HG03520 (cell line): ENCODE measurements at regions not wholly inside any gene's neighbourhood (a gene's known extent, or its start where the extent isn't known, plus 50 kb on each side); places are given as distances from the start of the nearest gene placed in this dataset.

Experiments
- ATAC-seq: cut with Tn5 transposase; IDR thresholded peaks from one replicate; pipeline ENCODE4 v1.9.1; 2021; ENCODE audit warnings: mild to moderate bottlenecking, moderate library complexity; ENCODE audit not compliant: unreplicated experiment

DNA sequence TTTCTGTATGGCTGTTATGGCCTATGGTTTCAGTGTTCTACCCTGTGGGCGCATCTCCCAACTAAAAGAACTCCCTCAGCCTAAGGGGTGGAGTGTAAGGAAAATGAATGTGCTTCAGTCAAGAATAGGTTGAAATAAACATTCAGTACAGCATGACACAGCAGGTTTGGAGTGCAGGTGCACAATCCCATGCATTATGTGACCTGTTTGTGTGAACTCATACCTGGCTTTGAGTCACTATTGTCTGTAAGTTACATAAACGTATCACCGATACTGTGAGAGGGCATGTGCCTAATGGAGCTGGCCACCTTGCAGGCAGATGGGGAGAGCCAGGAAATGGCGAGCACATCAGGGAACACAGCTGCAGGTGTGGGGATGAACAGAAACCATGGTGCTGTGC, 216.0 kb downstream of the DSEL start:
- ATAC-seq, result no peak

DNA sequence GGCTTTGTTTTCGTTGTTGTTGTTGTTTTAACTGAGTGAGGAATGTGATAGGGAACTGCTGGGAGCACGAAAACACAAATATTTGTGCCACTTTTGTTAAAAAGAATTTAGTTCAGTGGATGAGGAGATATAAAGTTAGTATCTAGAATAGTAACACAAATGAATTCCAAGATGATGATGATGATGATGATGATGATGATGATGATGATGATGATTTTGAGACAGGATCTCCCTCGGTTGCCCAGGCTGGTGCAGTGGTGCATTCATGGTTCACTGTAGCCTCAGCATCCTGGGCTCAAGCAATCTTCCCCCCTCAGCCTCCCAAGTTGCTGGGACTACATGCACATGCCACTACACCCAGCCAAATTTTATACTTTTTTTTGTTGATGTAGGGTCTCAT, 223.7 kb downstream of the DSEL start:
- no peak for ATAC-seq

DNA sequence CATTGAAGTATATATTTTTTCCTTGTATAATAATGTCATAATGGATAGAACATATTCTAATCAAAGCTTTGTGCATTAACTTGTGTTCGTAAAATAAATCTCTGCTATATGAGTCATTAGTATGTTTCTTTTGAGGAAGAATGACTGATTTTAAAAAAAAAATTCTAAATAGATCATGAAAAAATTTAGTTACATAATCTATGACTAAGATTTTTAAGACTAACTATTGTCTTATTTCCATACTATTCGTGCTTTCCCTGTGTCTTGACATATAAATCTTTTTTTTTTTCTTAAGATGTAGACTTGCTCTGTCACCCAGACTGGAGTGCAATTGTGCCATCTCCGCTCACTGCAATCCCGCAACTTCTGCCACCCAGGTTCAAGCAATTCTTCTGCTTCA, 226.1 kb downstream of the DSEL start:
- no peak for ATAC-seq

DNA sequence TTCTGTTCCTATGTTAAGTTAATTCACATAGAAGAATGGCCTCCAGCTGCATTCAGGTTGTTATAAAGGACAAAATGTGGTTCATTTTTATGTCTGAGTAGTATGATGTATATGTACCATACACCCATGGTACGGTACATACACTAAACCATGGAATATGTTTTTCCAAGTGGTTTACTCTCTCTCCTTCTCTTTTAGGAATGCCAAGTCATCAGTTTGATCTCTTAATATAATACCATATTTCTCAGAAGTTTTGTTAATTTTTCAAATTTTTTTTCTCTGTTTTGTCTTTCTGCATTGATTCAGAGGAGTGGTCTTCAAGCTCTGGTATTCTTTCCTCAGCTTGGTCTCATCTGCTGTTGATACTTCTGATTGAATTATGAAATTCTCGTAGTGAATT, 230.9 kb downstream of the DSEL start:
- ATAC-seq, result no peak

DNA sequence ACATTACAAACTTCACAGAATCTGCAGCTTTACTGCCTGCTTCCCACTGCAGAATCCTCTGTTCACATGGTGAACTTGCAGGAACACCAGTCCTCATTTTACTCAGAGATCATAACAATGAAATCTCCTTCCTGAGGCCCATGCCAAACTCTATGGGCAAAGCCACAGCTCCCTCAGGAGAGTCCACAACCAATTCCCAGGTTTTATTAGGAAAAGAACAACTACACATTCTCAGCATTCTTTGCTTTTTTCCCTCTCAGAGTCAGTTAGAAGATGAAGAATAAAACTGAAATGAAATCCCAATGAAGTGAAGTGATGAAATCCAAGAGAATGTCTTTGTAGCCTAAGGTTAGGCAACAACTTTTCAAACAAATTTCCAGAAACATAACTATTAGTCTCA, 233.7 kb downstream of the DSEL start:
- ATAC-seq, result no peak

DNA sequence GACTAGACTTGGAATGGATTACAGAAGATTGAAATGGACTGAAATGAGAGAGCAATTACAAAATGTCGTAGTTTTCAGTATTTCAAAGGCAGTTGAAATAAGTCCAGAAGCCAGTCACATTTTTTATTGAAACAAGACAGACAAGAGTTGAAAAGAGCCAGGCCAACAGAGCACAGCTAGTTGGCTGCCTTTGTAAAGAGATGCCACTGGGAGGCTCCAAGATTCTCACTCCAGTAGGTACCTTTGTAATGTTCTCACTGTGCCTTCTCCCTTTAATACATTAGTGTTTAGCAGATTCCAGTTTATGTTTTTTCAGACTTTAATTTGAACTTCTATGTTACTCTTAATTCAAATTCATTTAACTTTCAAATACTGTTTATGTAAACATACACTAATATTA, 234.8 kb downstream of the DSEL start:
- no peak for ATAC-seq

DNA sequence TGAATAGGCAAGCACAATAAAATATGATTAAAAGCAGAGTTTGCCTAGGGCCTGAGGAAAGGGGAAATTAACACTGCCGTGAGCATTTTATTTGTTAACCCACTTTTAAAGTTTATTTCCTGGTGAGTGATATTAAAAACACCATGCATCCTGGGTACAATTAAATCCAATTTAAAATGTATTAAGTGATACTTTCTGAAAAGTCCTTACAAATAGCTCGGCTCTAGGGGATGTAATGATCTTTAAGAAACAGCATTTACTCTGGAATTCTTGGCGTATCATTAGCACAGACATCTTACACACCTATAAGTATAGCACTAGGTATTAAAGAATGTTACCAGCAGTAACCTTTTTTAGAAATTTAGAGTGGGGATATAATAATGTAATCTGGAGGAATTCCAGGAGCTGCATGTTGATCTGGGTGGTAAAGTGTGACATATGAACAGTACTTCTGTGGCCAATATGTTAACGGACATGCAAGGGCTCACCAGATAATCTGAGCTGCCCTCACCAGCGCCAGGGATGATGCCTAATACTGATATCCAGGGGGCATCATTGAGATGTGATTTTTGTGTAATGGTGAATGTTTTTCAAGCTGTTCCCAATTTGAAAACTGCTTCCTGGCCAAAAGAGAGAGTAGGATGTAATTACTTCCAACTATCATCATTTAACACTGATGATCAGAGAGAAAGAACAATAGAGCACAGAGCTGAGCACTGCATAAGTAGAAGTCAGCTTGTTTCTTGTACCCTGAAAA, 235.9 kb downstream of the DSEL start:
- no peak for ATAC-seq

DNA sequence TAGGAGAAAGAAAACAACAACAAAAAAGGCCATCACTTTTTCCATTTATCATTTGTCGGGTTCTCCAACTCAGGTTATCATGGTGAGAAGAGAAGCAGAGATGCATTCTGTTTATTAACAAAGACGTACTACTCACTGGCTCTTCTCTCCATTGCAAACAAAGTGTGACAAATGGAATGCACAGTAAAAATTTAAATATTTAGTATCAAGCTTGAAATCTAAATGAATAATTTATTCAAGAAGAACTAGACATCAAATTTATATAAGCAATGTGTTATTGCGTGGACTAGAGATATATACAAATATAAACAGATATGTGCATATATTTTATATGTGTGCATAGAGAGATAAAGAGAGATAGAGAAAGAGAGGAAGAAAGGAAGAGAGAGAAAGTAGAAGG, 236.5 kb downstream of the DSEL start:
- no peak for ATAC-seq

DNA sequence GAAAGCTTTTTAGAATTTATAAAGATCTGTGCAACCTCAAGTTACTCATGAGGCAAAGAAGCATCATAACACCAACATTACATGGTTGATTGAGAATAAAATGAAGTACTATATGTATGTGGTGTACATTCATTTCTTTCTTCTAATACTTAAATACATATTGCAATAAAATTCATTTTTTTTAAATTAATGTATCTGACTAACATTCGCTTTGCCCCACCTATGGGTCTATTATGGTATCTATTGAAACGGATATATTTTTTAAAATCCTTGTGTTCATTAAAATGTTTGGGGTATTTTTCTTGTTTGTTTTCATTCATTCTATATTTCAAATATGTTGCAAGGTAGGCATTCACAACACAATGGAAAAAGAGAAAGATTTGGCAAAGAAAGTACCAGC, 237.5 kb downstream of the DSEL start:
- ATAC-seq, result no peak

DNA sequence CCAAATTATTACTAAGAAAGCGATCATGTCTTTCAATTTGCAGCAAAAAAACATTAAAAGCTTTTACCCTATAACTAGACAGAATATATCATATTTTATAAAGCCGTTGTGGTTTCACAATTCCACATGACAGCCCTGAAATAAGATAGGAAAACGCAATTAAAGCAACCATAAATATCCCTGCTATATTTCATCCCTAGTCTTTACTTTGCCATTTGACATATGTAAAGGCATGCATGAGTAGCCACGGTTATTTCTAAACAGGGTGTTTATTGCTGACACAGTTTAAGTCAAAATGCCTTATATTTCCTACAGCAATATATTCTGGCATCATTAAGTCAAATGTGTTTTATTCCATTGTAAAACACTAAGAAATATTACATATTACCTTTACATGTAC, 239.9 kb downstream of the DSEL start:
- no peak for ATAC-seq

DNA sequence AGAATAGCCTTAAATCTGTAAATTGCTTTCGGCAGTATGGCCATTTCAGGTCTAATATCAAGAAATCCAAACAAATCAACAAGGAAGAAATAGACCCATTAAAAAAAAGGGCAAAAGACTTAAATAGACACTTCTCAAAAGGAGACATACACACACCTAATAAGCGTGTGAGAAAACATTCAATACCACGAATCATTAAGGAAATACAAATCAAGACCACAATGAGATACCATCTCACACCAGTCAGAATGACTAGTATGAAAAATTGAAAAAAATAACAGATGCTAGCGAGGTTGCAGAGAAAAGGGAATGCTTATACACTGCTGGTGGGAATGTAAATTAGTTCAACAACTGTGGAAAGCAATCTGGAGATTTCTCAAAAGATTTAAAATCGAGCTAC, 243.2 kb downstream of the DSEL start:
- ATAC-seq, result no peak

DNA sequence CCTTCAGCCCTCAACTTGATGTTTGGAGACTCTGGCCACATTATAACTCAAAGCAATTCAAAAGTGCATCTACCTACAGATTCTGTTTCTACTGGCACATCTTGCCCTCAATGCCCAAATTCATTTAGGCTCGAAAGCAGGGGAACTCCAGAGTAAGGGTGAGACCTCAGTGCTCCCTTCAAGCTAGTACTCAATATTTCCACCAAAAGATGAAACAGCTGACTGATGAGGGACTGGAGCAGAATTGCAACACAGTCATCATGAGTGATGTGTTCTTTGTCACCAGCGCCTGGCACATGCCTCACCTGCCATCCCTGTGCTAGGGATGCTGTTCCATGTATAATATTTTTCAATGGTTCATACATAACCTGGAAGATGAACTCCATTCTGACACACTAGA, 247.3 kb downstream of the DSEL start:
- ATAC-seq, result no peak

DNA sequence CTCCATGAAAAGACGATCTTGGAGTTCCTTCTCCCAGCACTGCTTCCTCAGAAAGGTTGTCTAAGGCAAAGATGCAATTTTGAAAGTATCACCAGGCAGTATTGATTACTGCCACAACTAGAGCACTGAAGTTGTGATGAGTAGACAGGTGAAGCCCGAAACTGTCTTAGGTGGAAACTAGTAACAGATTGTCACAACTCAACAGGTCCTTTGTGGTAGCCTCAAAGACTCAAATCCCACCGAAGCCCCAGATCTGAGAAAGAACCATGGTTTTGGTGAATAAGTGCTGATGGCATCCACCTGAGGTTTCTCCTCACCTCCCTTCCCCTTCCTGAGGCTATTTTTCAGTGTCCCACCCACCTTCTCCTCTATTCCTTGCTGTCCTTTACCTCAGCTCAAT, 248.0 kb downstream of the DSEL start:
- ATAC-seq, result no peak

DNA sequence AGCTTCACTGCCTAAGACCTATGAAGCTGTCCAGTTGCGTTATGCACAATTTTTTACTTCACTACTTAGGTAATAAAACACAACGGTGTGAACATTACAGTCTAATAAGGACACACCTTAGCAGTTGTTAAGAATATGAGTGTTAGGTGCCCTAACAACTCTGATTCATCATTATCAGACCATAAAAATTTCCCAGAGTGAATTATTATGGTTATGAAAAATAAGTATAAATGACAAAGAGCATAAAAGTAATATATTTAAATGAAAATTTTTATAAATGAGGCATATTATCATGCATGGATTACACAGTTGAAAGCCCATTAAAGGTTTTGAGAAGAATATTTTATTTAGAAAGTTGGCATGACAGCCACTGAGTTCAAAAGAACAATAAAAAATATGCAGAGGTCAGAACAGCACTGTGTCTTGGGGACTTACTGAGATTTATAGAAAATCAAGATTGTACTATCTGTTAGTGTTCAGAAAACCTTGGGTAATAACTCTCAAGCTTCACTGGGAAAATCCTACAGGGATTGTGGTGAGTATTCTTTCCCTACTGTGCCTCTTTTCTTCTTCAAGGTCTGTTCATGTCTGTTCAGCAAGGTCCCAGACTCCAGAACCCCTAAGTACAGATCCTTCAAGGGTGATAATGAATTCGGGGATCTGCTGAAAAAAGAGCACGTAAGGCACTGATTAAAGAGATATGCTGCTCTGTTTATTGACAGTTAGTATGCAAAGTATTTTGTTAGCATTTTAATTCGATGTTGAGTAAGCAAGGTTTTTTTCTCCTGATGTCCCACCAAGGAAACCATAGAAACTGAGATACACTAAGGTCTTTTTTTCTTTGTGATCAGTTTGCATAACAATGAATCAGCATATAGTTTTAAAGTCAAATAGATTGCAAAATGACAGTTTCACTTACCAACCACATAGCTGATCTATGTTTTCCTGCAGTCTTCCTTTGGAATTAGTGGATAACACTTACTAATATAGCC, 250.0 kb downstream of the DSEL start:
- ATAC-seq, result no peak

DNA sequence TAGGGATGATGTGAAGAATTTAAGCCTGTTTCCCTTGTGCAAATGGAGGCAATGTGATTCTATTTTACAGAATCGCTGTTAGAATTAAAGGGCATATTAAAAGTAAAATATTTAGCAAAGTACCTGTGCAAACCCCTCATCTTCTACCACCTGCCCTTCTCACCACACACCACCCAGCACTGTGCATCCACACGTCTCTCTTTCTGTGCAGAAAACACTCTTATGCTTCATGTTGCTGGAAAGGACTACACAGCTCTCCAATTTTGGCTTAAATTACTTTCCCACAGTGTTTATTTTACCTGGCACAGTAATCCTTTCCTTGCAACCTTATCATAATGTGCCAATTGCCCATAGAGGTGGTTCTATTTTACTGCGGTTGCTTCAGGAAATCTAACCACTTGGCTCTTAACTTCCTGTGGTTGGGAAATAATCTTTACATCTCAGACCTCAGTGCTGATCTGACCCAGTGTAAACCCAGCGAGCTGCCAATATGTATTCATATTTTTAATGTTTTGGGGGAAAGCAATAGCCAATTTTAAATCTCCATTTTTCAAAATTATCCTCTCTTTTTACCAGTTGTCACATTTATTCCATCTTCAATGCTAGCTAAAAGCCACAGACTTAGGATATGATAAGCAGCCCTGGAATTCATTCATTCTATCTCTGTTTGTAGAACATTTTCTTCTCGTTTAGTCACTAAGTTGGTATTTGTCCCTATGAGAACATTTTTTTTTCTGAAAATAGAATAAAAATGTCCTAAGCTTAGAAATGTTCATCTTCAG, 250.9 kb downstream of the DSEL start:
- ATAC-seq, result no peak

DNA sequence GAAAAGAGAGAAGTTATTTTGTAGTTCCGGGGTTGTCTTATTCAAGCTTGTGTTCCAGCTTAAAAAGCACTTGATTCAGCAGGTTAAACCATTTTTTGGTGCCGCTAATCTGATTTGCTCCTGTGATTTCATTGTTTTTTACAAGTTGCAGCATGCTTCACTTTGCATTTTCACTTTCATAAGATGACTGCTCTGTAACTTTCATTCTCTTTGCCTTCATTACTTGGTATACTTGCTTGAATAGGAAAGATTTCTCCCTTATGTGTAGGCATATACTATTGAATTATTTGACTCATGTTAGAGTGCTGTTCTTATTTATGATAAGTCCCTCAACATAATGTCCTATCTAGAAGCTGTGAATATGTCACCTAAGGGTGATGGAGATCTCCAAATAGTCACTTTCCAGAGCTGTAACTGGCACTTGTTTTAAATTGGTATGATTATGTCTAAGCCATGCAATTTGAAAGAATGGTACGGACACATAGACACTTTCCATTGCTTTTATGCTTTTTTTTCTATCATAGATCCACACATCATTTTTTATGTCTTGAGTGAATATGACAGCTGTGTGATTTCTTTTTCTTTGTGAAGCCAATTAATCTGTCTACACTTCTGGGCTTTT, 254.5 kb downstream of the DSEL start:
- ATAC-seq, result no peak

DNA sequence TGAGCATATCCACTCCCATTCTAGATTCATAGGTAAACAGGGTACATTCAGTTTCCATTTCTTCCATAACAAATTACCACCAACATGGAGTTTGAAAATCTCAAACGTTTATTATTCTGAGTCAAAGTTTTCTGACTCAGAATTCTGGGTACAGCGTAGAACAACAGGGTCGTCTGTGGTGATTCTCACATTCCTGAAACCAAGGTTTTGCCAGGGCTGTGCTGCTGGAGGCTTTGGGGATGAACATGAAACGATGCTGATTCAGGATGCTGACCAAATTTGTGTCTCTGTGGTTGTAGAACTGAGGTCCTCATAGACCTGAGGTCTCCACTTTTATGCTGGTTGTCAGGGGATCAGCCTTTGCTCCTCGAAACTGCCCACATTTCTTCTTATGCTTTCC, 255.7 kb downstream of the DSEL start:
- no peak for ATAC-seq

DNA sequence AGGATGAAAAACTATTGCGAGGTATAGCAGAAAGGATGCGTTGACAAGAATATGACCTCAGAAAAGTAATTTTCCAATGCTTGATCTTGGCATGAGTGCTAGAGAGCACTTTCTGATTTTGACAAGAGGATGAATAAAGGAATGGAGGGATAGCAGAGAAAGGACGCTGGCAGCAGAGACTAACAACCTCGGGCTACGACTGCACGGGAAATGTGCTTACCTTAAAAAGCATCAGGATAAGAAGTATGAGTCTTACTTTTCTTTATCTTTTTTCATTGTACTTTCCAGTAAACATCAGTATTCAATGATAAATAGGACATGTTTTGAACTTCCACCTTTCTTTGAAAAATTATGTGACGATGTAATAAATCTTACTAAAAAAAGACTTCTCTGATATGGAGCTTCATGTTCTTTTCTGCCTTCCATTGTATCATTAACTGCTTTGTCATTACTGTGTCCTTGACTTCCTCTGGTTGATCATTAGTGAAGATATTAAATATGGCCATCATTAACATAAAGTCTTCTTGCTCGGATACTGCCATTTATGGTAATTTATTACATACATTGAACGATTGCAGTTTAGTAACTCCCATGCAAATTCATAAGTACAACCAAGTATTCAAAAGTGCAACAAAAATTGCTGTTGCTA, 265.6 kb downstream of the DSEL start:
- no peak for ATAC-seq

DNA sequence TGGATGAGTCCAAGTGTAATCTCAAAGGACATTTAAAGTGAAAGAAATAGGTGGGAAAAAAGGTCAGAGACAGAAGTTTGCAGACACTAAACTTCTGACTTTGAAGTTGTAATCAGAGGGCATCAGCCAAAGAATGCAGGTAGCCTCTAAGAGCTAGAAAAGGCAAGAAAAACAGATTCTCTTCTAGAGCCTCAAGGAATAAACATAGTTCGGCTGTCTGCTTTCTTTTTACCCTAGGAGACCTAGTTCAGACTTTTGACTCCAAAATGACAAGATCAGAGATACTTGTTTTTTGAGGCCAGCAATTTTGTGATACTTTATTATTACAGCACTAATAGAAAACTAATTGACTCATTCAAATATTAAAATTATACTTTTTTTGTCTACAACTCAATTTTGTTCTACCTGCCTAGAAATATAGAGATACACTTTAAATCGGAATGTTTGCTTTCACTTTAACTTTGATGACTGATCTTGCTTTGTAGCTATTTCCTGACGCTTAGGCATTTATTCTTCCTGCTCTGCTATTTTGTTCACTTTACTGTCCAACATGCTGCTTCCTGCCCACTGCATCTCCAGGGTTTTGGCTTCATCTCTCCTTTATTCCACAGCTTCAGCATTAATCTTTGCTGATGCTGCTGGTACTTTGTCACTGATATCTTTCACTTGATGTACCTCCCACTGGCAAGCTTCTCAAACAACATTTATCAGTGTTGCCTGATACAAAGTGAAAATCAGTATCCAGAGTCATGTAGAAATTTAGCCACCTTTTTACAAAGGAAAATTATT, 272.5 kb downstream of the DSEL start:
- no peak for ATAC-seq

DNA sequence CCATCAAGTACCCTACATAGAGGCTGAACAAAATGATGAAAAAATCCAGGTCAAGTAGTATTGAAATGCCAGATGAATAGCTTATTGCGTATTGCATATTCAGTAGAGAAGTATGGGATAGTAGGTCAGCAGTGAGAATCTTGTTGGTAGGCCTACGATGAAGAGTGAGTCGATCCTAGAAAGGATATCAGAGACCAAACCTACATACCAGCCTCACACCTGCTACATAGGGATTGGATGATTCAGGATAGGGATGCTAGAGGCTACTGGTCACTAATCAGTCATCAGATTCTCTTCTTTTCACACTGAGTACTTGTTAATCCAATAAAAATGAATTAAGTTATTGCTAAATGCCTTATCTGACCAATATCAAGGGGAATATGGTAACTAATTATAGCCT, 274.5 kb downstream of the DSEL start:
- no peak for ATAC-seq
